D721Med (cell line): ENCODE measurements at regions not wholly inside any gene's neighbourhood (a gene's known extent, or its start where the extent isn't known, plus 50 kb on each side); places are given as distances from the start of the nearest gene placed in this dataset.

Experiments
- DNase-seq: peaks from one replicate; pipeline ENCODE4 v3.0.0; 2011; ENCODE audit warnings: low spot score; ENCODE audit not compliant: insufficient read length
- FAIRE-seq: peaks from 2 replicates; lab custom pipeline; 2011; peaks lifted over from hg19 to GRCh38; lab: Jason Lieb, UNC
- TF ChIP-seq, protein P1 (sequence below): IDR thresholded peaks from 2 replicates; pipeline ENCODE4 v1.5.1; 2012; ENCODE audit warnings: mild to moderate bottlenecking, control low read depth; ENCODE audit not compliant: insufficient read depth; ENCODE audit errors: missing control alignments

GRCh38 chr9:89822996-89823395, 218.2 kb downstream of the GADD45G start:
- FAIRE-seq (no peak), DNase-seq (no peak)
- TF ChIP-seq, protein P1, sequence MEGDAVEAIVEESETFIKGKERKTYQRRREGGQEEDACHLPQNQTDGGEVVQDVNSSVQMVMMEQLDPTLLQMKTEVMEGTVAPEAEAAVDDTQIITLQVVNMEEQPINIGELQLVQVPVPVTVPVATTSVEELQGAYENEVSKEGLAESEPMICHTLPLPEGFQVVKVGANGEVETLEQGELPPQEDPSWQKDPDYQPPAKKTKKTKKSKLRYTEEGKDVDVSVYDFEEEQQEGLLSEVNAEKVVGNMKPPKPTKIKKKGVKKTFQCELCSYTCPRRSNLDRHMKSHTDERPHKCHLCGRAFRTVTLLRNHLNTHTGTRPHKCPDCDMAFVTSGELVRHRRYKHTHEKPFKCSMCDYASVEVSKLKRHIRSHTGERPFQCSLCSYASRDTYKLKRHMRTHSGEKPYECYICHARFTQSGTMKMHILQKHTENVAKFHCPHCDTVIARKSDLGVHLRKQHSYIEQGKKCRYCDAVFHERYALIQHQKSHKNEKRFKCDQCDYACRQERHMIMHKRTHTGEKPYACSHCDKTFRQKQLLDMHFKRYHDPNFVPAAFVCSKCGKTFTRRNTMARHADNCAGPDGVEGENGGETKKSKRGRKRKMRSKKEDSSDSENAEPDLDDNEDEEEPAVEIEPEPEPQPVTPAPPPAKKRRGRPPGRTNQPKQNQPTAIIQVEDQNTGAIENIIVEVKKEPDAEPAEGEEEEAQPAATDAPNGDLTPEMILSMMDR: no peak

DNA sequence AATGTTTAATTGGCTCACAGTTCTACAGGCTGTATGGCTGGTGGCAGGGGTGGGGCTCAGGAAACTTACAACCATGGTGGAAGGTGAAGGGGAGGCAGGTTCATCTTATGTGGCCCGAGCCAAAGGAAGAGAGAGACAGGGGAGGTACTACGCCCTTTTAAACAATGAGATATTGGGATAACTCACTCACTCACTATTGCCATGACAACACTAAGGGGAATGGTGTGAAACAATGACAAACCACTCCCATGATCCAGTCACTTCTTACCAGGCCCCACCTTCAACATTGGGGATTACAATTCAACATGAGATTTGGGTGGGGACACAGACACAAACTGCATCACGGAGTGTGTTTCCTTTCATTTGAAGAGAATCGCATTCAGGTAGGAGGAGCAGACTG, 220.9 kb downstream of the GADD45G start:
- no peak for DNase-seq
- TF ChIP-seq, protein P1: no peak
- no peak for FAIRE-seq

DNA sequence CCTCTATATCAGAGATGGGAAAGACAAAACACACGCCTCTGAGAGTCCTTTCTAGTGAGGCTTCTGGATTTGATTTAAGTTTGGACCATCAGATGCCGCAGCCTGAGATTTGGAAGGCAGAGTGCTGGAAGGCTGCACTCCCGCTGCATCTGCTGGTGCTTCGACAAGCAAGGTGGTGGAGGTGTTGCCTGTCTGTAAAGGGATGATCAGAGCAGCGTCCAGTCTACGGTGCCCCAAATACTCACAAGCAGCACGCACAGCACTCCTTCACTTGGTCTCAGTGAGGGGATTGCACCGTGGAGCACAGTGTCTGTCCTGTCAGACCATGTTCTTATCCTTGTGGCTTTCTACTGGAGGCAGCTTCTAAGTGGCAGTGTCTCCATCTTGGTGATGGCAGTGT, 221.4 kb downstream of the GADD45G start:
- no peak for DNase-seq
- TF ChIP-seq, protein P1: no peak
- no peak for FAIRE-seq

- FAIRE-seq: no peak
- TF ChIP-seq, protein P1: no peak
- no peak for DNase-seq
These were observed 224.5 kb downstream of the GADD45G start for GRCh38 chr9:89829346-89829745.

- no peak for DNase-seq
- TF ChIP-seq, protein P1: no peak
- no peak for FAIRE-seq
These were observed 230.9 kb downstream of the GADD45G start for GRCh38 chr9:89835666-89836065.

DNA sequence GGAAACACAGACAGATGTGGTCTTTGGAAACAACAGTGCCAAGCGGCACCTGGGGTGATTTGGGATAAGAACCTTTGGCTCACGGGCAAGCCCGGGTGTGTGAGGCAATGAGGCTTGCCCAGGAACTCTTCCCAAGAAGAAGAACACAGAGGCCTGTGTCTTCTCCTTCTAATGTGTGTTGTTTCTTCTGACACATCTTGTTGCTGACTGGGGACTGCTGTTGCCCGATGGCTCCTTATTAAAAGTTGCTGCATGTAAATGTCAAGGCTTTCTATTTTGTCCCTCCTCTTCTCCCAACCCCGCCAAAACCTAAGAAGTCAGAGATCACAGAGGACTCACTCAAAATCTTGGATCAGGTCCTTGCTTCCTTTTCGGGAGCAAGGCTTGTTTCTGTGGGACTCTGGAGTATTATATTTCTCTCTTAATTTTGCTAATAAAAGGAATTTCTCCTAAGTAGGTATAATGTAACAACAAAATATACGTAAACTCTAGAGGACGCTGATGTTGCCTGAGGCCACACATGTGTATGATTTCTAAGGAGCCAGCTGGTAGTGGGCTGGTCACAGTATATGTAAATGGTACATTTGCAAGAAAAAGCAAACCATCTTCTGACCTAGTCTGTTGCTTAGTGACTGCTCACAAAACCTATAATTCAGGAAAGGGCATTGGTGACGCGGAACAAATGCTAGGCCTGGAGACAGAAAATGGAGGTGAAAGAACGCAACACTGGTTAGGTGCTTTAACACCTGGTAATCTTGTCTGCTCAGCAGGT, 232.5 kb downstream of the GADD45G start:
- no peak for DNase-seq
- no peak for FAIRE-seq
- TF ChIP-seq, protein P1: no peak

GRCh38 chr9:89837934-89838310, 233.1 kb downstream of the GADD45G start:
- no peak for DNase-seq
- FAIRE-seq: no peak
- TF ChIP-seq, protein P1: no peak
